A549 (cell line): ENCODE measurements at regions not wholly inside any gene's neighbourhood (a gene's known extent, or its start where the extent isn't known, plus 50 kb on each side); places are given as distances from the start of the nearest gene placed in this dataset.

Source experiments
- ATAC-seq, 2 experiments: fragments of 200-7000 bp in 1 of 2; fragments of >200 bp in 1 of 2; cut with Nextera tagmentation in 1 of 2; cut with Tn5 transposase in 1 of 2; 3 replicates each; pipeline versions ENCODE4 v1.8.0 to v1.9.1; 2018 to 2020; ENCODE audit warnings: mild to moderate bottlenecking in 1 of 2, moderate library complexity in 1 of 2
- CTCF ChIA-PET: fragments of 300-600 bp; sonication (Branson Sonifier 250); formaldehyde crosslinking; extraction: SDS; loops from one replicate; lab custom pipeline; 2021; ENCODE audit warnings: antibody characterized with exemption, inconsistent platforms; lab: Yijun Ruan, JAX
- POLR2A ChIA-PET: fragments of 350-600 bp; formaldehyde crosslinking; extraction: SDS; loops from one replicate; lab custom pipeline; 2021; ENCODE audit warnings: antibody characterized with exemption, inconsistent platforms; lab: Yijun Ruan, JAX
- DNase-seq, 2 experiments: peaks; one replicate each; pipeline versions ENCODE4 v3.0.0 to v3.0.0-alpha.2; 2011 to 2016; ENCODE audit warnings: low read depth in 1 of 2, low spot score in 1 of 2
- FAIRE-seq: peaks from 2 replicates; lab custom pipeline; 2011; peaks lifted over from hg19 to GRCh38; lab: Jason Lieb, UNC
- H3K27ac ChIP-seq, 2 experiments: fragments of >200 bp; sonication (Bioruptor Twin); formaldehyde crosslinking; 3 replicates each; pipeline ENCODE4 v1.5.1; 2016 to 2017
- H3K4me1 ChIP-seq: fragments of >200 bp; sonication (Bioruptor Twin); formaldehyde crosslinking; 3 replicates; pipeline ENCODE4 v1.6.1; 2016
- H3K4me2 ChIP-seq: fragments of >200 bp; sonication (Bioruptor Twin); formaldehyde crosslinking; 3 replicates; pipeline ENCODE4 v1.6.1; 2016
- H3K4me3 ChIP-seq: fragments of >200 bp; sonication (Bioruptor Twin); formaldehyde crosslinking; 3 replicates; pipeline ENCODE4 v1.5.1; 2016
- H3K9me3 ChIP-seq: fragments of >200 bp; sonication (Bioruptor Twin); formaldehyde crosslinking; 3 replicates; pipeline ENCODE4 v1.6.1; 2016
- BHLHE40 ChIP-seq: IDR thresholded peaks from 2 replicates; pipeline ENCODE4 v1.6.1; 2012; ENCODE audit warnings: low read depth, low read length, inconsistent platforms
- GATA3 ChIP-seq: IDR thresholded peaks from 2 replicates; pipeline ENCODE4 v1.6.1; 2012; ENCODE audit warnings: borderline replicate concordance
- HEYL ChIP-seq: fragments of 250-450 bp; sonication (Bioruptor Pico); IDR thresholded peaks from 2 replicates; pipeline ENCODE4 v1.8.0; 2021; ENCODE audit warnings: mild to moderate bottlenecking, moderate library complexity
- HOXB5 ChIP-seq: fragments of 250-450 bp; sonication (Bioruptor Pico); IDR thresholded peaks from 2 replicates; pipeline ENCODE4 v1.5.0; 2020; ENCODE audit warnings: mild to moderate bottlenecking, moderate library complexity
- JUN ChIP-seq, 2 experiments: fragments of >200 bp; sonication (Bioruptor Twin); formaldehyde crosslinking; IDR thresholded peaks; 2 replicates in 1 of 2; 3 replicates in 1 of 2; pipeline ENCODE4 v1.6.1; 2016 to 2017
- KDM1A ChIP-seq: fragments of 200-600 bp; sonication (generic); IDR thresholded peaks from 2 replicates; pipeline ENCODE4 v1.6.1; 2016; ENCODE audit warnings: low read depth, mild to moderate bottlenecking
- MAFK ChIP-seq: fragments of 450-650 bp; IDR thresholded peaks from 2 replicates; pipeline ENCODE4 v1.6.1; 2014; ENCODE audit not compliant: partially characterized antibody
- NR3C1 ChIP-seq: fragments of >200 bp; sonication (Bioruptor Twin); formaldehyde crosslinking; IDR thresholded peaks from 3 replicates; pipeline ENCODE4 v1.6.1; 2017
- RAD21 ChIP-seq, 2 experiments: fragments of >200 bp in 1 of 2; sonication (Bioruptor Twin) in 1 of 2; formaldehyde crosslinking in 1 of 2; IDR thresholded peaks in 1 of 2; conservative IDR thresholded peaks in 1 of 2; 2 replicates in 1 of 2; 3 replicates in 1 of 2; pipeline ENCODE4 v1.6.1; 2012 to 2018; ENCODE audit warnings: inconsistent platforms in 1 of 2
- RFX5 ChIP-seq: fragments of 450-650 bp; IDR thresholded peaks from 2 replicates; pipeline ENCODE4 v1.7.1; 2014; ENCODE audit warnings: antibody characterized with exemption, mild to moderate bottlenecking, moderate library complexity
- SMC3 ChIP-seq: fragments of >200 bp; sonication (Bioruptor Twin); formaldehyde crosslinking; IDR thresholded peaks from 3 replicates; pipeline ENCODE4 v1.6.1; 2018; ENCODE audit warnings: inconsistent platforms
- TP53 ChIP-seq: fragments of 250-450 bp; sonication (Bioruptor Pico); IDR thresholded peaks from 2 replicates; pipeline ENCODE4 v1.5.0; 2021; ENCODE audit warnings: mild to moderate bottlenecking, moderate library complexity
- WGBS: methylation state at CpG from one replicate; pipeline ENCODE4 v1.1.6; 2017; ENCODE audit errors: missing lambda C conversion rate; 5-methylcytosine and 5-hydroxymethylcytosine counted together
- TF ChIP-seq, protein P1 (sequence below): fragments of >200 bp; sonication (Bioruptor Twin); formaldehyde crosslinking; IDR thresholded peaks from 3 replicates; pipeline ENCODE4 v1.5.1; 2016
- TF ChIP-seq, protein P2 (sequence below): fragments of 250-450 bp; sonication (Bioruptor Pico); IDR thresholded peaks from 2 replicates; pipeline ENCODE4 v1.5.0; 2021; ENCODE audit warnings: mild to moderate bottlenecking, moderate library complexity, borderline replicate concordance

DNA sequence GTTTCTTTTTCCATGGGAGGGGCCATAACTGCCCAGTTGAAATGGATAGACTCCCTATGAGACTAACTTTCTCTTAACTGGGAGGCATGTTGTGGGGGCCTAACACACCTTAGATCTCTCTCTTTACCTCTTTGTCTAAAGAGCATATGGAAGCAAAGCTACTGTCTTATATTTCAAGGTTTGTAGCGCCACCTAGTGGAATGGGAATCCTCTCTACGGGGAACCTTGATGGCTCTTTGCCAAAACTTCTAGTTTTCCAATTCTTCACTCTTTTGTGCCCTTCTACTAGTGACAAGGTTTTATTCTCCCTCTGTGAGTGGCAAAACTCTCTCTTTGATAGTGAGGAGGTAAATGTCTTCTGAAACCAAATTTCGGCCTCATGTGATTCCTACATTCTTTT, 1030.4 kb upstream of the CADM2 start:
- no peak overlapping the region for H3K4me3 ChIP-seq
- 2% methylated on average over 3 of the region's 3 CpGs for WGBS
- CTCF ChIA-PET: interaction anchor here (0.6 kb wide), 1 partner anchor 346 kb away, joined by 5 read pairs; no protein-coding TSS in a partner anchor
- POLR2A ChIA-PET: no interaction called here
- FAIRE-seq (no peak), DNase-seq (peak in 1 of 2 experiments; percentile 60), ATAC-seq (peak in 1 of 2 experiments; percentile 51; a peak in 1 of 6 replicates)
- H3K4me2 ChIP-seq: no peak overlapping the region
- no peaks in the 10 kb centered on the region; the same call in 2 of the 3 replicates for H3K9me3 ChIP-seq
- H3K27ac ChIP-seq: no peak overlapping the region
- no peaks in the 10 kb centered on the region for H3K4me1 ChIP-seq
- TF ChIP-seq, protein P1, sequence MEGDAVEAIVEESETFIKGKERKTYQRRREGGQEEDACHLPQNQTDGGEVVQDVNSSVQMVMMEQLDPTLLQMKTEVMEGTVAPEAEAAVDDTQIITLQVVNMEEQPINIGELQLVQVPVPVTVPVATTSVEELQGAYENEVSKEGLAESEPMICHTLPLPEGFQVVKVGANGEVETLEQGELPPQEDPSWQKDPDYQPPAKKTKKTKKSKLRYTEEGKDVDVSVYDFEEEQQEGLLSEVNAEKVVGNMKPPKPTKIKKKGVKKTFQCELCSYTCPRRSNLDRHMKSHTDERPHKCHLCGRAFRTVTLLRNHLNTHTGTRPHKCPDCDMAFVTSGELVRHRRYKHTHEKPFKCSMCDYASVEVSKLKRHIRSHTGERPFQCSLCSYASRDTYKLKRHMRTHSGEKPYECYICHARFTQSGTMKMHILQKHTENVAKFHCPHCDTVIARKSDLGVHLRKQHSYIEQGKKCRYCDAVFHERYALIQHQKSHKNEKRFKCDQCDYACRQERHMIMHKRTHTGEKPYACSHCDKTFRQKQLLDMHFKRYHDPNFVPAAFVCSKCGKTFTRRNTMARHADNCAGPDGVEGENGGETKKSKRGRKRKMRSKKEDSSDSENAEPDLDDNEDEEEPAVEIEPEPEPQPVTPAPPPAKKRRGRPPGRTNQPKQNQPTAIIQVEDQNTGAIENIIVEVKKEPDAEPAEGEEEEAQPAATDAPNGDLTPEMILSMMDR: peak; percentile 23; the same call in 2 of the 3 replicates
- TF ChIP-seq, protein P2, sequence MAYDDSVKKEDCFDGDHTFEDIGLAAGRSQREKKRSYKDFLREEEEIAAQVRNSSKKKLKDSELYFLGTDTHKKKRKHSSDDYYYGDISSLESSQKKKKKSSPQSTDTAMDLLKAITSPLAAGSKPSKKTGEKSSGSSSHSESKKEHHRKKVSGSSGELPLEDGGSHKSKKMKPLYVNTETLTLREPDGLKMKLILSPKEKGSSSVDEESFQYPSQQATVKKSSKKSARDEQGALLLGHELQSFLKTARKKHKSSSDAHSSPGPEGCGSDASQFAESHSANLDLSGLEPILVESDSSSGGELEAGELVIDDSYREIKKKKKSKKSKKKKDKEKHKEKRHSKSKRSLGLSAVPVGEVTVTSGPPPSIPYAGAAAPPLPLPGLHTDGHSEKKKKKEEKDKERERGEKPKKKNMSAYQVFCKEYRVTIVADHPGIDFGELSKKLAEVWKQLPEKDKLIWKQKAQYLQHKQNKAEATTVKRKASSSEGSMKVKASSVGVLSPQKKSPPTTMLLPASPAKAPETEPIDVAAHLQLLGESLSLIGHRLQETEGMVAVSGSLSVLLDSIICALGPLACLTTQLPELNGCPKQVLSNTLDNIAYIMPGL (CRISPR knock-in tag): no peak
- TF ChIP-seq HEYL (CRISPR knock-in tag): no peak
- peak in 1 of 2 experiments; percentile 37; a peak in 2 of 5 replicates for TF ChIP-seq RAD21 (conservative IDR thresholded peaks at IDR 0.05 in 1 of 2, IDR thresholded peaks at IDR 0.05 in 1 of 2)
- TF ChIP-seq, all 56 proteins: peak for 2

DNA sequence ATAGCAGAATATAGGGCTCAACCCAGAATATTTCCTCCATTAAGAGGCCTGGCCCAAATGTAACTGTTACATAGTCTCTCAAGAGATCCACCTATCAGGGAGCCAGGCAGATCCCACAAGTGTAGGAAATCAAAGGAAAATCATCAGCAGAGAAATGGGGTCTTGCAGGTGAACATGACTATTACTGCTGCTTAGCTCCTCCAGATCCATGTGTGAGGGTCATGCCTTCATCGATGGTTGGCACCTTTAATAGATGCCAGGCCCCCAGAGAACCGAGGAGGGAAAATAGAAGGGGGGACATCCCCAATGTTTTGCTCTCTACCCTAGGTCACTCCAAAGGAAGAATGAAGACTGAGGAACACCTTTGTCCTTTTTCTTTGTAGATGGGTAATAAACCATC, 1029.9 kb upstream of the CADM2 start:
- Histone ChIP-seq H3K4me2 (no peak overlapping the region), H3K27ac (no peak overlapping the region), H3K4me3 (no peak overlapping the region), H3K4me1 (0 out of 3 replicates have a peak, but pooled peaks cover under 1% of the 10 kb centered on the region), H3K9me3 (no peaks in the 10 kb centered on the region; the same call in 2 of the 3 replicates)
- DNase-seq: no peak
- POLR2A ChIA-PET: no interaction called here
- FAIRE-seq: no peak
- no peak for TF ChIP-seq RFX5
- ATAC-seq: no peak
- CTCF ChIA-PET: no interaction called here
- 3% methylated on average over 2 of the region's 2 CpGs for WGBS

DNA sequence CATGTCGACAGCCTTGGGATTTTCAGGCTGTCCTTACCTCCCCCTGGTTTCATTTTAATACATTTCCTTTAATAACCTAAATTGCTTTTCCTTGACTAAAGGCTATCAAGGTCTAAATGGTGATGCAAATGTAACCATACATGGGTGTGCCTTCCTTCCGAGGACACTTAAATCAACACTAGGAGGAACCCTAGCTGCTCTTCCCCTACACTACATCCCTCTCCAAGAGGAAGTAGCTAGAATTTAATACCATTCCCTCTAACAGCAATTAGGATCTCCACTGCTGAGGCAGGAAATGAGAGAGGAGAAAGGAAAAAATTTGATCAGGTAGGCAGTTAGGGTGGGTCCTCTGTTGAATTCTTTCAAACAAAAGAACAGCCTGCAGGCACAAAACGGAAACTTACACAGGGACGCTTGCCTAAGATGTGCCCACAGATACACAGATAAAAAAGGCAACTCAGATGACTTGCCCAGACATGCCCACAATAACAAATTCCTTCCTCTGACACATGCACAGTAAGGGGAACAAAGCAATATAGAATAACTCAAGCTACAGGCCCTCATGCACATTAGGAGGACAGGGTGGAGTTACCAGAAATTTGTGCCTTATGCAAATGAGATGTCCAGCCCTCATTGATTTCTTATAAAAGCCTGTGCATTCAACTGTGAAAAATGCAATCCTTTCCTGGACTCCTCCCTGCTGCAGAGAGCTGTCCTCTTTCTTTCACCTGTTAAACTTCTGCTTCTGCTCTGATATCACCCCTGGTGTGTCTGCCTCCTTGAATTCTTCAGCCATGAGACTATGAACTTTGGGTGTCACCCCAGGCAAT, 1024.4 kb upstream of the CADM2 start:
- Histone ChIP-seq H3K9me3 (no peaks in the 10 kb centered on the region), H3K4me3 (no peak overlapping the region), H3K4me2 (peak overlapping the region; percentile 9; the same call in 1 of the 3 replicates), H3K27ac (peak overlapping the region; percentile 60 to 72), H3K4me1 (peaks cover 5% of the 10 kb centered on the region; the same call in 1 of the 3 replicates)
- 18% methylated on average over 4 of the region's 4 CpGs for WGBS
- FAIRE-seq (peak; percentile 80), ATAC-seq (peak; percentile 44 to 47; a peak in 4 of 6 replicates), DNase-seq (peak in 1 of 2 experiments; percentile 62)
- TF ChIP-seq TP53 (CRISPR knock-in tag) (peak; percentile 70; the same call in 1 of the 2 replicates), BHLHE40 (no peak), GATA3 (no peak)
- ChIA-PET POLR2A (no interaction called here), CTCF (no interaction called here)

DNA sequence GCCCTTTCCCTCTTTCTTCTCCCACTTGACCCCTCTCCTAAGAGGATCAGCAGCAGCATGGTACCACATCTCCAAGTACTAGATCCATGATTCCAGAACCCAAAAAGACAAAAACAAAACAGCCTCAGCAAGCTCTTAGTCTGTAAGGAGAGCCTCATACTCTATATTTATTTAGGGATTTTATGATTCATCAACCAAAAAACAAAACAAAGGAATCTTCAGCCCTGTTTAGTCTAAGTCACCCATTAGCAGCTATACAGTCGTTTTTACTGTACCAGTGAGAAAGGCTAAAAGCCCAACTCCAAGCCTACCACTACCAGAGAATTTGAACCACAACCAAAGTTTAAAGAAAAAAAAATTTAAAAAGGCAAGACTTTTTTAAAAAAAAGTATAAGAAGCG, 1020.3 kb upstream of the CADM2 start:
- Histone ChIP-seq H3K4me1 (peaks cover 5% of the 10 kb centered on the region; the same call in 1 of the 3 replicates), H3K9me3 (no peaks in the 10 kb centered on the region), H3K4me3 (no peak overlapping the region), H3K27ac (no peak overlapping the region)
- DNase-seq (no peak), ATAC-seq (no peak), FAIRE-seq (no peak)
- POLR2A ChIA-PET: interaction anchor here (0.7 kb wide), 1 partner anchor 215 kb away, joined by 3 read pairs; no protein-coding TSS in a partner anchor
- CTCF ChIA-PET: no interaction called here
- TF ChIP-seq, protein P2 (CRISPR knock-in tag): no peak
- TF ChIP-seq JUN (IDR thresholded peaks at IDR 0.05): no peak
- no peak for TF ChIP-seq KDM1A
- TF ChIP-seq SMC3: no peak
- TF ChIP-seq, protein P1: no peak
- TF ChIP-seq NR3C1: no peak
- TF ChIP-seq HOXB5 (CRISPR knock-in tag): no peak
- no peak for TF ChIP-seq GATA3
- TF ChIP-seq MAFK: no peak
- TF ChIP-seq, all 56 proteins: peak for 0
- H3K4me2 ChIP-seq: no peak overlapping the region
- WGBS: 41% methylated on average over 2 of the region's 2 CpGs
